Esophagus squamous epithelium (tissue), 4 donors: ENCODE measurements at regions not wholly inside any gene's neighbourhood (a gene's known extent, or its start where the extent isn't known, plus 50 kb on each side); places are given as distances from the start of the nearest gene placed in this dataset.

Source experiments
- CTCF ChIP-seq, 6 experiments: fragments of 450-650 bp in 4 of 6; fragments of 200-600 bp in 2 of 6; sonication (generic) in 2 of 6; IDR thresholded peaks; one replicate each; pipeline ENCODE4 v1.5.1; 2016 to 2019; ENCODE audit warnings: antibody characterized with exemption in 6 of 6, mild to moderate bottlenecking in 4 of 6, moderate library complexity in 4 of 6
- POLR2A ChIP-seq, 4 donors: fragments of 450-650 bp; IDR thresholded peaks; one replicate each; pipeline ENCODE4 v1.6.1; 2017; ENCODE audit warnings: antibody characterized with exemption in 4 of 4, mild to moderate bottlenecking in 4 of 4, moderate library complexity in 3 of 4

GRCh38 chr2:42921147-42921520 lies 128.8 kb upstream of the HAAO start:
- no peak for TF ChIP-seq POLR2A (IDR thresholded peaks at IDR 0.05)
- no peak for TF ChIP-seq CTCF (IDR thresholded peaks at IDR 0.05)
